ENCODE measurements at regions not wholly inside any gene's neighbourhood (a gene's known extent, or its start where the extent isn't known, plus 50 kb on each side); places are given as distances from the start of the nearest gene placed in this dataset.

DNA sequence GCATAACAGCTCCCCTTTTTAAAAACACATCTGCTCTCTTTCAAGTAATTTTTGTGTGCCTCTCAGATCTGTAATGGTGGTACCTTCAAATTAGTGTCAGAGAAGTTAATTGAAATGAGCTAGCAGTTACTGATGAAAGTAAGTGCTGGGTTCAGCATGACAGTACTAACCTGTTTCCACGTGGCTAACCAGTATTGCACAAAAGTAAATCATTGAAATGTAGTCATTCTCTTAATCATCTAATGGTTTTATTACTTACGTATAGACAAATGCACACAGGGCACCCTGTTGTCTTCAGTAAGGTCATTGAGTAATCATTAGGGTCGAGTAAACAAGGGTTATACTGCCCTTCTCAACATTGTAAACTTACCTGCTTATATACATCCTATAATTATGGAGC is 157.8 kb upstream of the PRR16 start:
- TF ChIP-seq, protein P1, sequence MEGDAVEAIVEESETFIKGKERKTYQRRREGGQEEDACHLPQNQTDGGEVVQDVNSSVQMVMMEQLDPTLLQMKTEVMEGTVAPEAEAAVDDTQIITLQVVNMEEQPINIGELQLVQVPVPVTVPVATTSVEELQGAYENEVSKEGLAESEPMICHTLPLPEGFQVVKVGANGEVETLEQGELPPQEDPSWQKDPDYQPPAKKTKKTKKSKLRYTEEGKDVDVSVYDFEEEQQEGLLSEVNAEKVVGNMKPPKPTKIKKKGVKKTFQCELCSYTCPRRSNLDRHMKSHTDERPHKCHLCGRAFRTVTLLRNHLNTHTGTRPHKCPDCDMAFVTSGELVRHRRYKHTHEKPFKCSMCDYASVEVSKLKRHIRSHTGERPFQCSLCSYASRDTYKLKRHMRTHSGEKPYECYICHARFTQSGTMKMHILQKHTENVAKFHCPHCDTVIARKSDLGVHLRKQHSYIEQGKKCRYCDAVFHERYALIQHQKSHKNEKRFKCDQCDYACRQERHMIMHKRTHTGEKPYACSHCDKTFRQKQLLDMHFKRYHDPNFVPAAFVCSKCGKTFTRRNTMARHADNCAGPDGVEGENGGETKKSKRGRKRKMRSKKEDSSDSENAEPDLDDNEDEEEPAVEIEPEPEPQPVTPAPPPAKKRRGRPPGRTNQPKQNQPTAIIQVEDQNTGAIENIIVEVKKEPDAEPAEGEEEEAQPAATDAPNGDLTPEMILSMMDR (IDR thresholded peaks at IDR 0.05), result no peak
- no peak for TF ChIP-seq POLR2A (IDR thresholded peaks at IDR 0.05)
